Left lung (tissue), 4 donors: ENCODE measurements at regions not wholly inside any gene's neighbourhood (a gene's known extent, or its start where the extent isn't known, plus 50 kb on each side); places are given as distances from the start of the nearest gene placed in this dataset.
"Not testable (repeated sequence)": the region's sequence is repeated elsewhere in the genome, so short reads cannot be mapped to it uniquely, and the experiment has no call there.

ENCODE experiments used
- ATAC-seq: fragments of 200-7000 bp; cut with Tn5 transposase; one replicate; pipeline ENCODE4 v1.9.1; 2020; ENCODE audit warnings: moderate library complexity
- DNase-seq, 4 donors: peaks; one replicate each; pipeline ENCODE4 v3.0.0-alpha.2; 2013 to 2020
- H3K27ac ChIP-seq, 2 donors: fragments of 200-600 bp; sonication (generic) in 1 of 2; one replicate each; pipeline versions ENCODE4 v1.5.0 to v1.8.0; 2020 to 2021
- H3K27me3 ChIP-seq, 2 donors: fragments of 200-600 bp; sonication (generic) in 1 of 2; one replicate each; pipeline versions ENCODE4 v1.5.0 to v1.8.0; 2020 to 2021
- H3K36me3 ChIP-seq, 2 donors: fragments of 200-600 bp; sonication (generic) in 1 of 2; one replicate each; pipeline versions ENCODE4 v1.5.0 to v1.8.0; 2020 to 2021
- H3K4me1 ChIP-seq, 2 donors: fragments of 200-600 bp; one replicate each; pipeline ENCODE4 v1.8.0; 2021
- H3K4me3 ChIP-seq, 2 donors: fragments of 200-600 bp; sonication (generic) in 1 of 2; one replicate each; pipeline versions ENCODE4 v1.5.0 to v1.8.0; 2020 to 2021; ENCODE audit warnings: mild to moderate bottlenecking in 1 of 2
- H3K9me3 ChIP-seq, 2 donors: fragments of 200-600 bp; sonication (generic) in 1 of 2; one replicate each; pipeline versions ENCODE4 v1.5.0 to v1.8.0; 2020 to 2021
- intact Hi-C, 2 donors: fragments of 100-400 bp; cut with DNase I; formaldehyde crosslinking; loops; one replicate each; pipeline versions ENCODE4 v1.11.2 to v1.14.2; 2022
- TF ChIP-seq, protein P1 (sequence below), 2 donors: fragments of 200-600 bp; sonication (generic) in 1 of 2; IDR thresholded peaks; one replicate each; pipeline versions ENCODE4 v1.5.0 to v1.8.0; 2021; ENCODE audit warnings: antibody characterized with exemption in 2 of 2
- donor health status: DM: no; HTN: yes; CAD: no.
- donor health status: DM: no; HTN: no; CAD: no.

DNA sequence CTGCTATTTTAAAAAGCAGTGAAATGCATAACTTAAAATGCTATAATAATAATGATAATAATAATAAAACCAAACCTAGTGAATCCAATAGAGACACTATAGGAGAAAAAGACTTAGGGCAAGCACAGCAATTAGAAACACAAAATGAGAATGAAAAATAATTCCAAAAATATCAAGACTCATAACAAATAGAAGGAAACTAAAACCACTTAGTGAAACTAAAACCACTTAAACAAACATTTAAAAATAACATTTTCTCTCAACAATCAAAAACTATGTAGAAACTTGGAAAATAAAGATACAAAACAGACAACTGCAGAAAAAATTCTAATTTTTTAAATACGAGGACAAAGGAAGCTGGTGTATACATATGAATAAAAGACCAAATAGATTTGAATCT lies 655.2 kb upstream of the NRG3 start:
- H3K36me3 ChIP-seq = no peaks in the 10 kb centered on the region
- intact Hi-C loops = no loop called here
- ATAC-seq = no peak
- H3K27me3 ChIP-seq = no peaks in the 10 kb centered on the region
- H3K4me3 ChIP-seq = no peak overlapping the region
- H3K9me3 ChIP-seq = no peaks in the 10 kb centered on the region
- DNase-seq = no peak
- H3K4me1 ChIP-seq = no peaks in the 10 kb centered on the region
- no peak overlapping the region for H3K27ac ChIP-seq
- TF ChIP-seq, protein P1, sequence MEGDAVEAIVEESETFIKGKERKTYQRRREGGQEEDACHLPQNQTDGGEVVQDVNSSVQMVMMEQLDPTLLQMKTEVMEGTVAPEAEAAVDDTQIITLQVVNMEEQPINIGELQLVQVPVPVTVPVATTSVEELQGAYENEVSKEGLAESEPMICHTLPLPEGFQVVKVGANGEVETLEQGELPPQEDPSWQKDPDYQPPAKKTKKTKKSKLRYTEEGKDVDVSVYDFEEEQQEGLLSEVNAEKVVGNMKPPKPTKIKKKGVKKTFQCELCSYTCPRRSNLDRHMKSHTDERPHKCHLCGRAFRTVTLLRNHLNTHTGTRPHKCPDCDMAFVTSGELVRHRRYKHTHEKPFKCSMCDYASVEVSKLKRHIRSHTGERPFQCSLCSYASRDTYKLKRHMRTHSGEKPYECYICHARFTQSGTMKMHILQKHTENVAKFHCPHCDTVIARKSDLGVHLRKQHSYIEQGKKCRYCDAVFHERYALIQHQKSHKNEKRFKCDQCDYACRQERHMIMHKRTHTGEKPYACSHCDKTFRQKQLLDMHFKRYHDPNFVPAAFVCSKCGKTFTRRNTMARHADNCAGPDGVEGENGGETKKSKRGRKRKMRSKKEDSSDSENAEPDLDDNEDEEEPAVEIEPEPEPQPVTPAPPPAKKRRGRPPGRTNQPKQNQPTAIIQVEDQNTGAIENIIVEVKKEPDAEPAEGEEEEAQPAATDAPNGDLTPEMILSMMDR (IDR thresholded peaks at IDR 0.05) = no peak

DNA sequence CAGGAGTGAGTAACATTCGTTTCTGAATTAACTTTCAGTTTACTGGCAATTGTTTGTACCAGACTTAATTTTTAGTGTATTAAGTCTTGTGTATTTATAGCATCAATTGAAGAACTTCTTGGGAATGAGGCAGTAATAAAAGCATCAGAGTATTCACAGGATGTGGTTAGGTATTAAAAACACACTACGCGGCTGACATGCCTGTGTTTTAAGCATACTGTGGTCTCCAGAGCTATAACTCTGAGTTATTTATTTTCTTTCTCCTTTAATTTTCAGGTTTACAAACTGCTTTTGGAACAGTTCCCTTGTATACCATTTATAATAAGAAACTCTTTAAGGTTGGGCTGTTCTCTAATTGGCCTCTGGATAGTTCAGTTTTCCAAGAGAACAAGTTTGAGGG lies 626.1 kb upstream of the NRG3 start:
- ATAC-seq (no peak), DNase-seq (no peak)
- Histone ChIP-seq H3K27me3 (no peaks in the 10 kb centered on the region), H3K9me3 (no peaks in the 10 kb centered on the region), H3K4me3 (no peak overlapping the region), H3K4me1 (no peaks in the 10 kb centered on the region), H3K27ac (no peak overlapping the region), H3K36me3 (no peaks in the 10 kb centered on the region)
- TF ChIP-seq, protein P1 (IDR thresholded peaks at IDR 0.05) = no peak
- intact Hi-C loops = no loop called here

DNA sequence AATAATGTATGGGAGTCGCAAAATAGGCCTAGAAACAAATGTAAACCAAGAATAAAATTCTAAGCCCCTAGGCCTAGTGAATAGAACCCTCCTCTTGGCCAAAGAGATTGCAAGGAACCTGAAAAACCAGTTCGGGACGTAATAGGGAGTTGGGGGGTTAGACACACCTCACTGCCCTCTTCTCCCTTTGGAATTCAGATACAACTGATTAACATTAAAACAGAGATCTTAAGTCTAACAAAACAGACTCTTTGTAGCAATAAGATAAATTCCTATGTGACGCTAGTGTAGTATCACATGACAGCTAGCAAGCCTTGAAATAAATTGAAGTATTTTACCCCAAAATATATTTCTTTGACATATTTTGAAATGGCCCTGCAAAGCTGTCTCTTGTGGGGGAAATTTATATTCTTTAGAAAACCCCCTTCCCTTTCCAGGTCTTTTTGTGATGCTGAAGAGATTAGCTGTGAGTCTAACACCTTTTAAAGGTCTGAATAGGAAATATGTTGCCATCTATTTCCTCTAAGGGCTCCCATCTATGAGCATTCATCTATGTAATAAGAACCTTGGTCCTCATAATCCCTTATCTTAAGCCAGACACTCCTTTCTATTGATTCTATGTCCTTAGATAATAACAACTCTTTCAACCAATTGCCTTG lies 623.4 kb upstream of the NRG3 start:
- no peak overlapping the region for H3K4me3 ChIP-seq
- TF ChIP-seq, protein P1 (IDR thresholded peaks at IDR 0.05) = no peak
- intact Hi-C loops = no loop called here

DNA sequence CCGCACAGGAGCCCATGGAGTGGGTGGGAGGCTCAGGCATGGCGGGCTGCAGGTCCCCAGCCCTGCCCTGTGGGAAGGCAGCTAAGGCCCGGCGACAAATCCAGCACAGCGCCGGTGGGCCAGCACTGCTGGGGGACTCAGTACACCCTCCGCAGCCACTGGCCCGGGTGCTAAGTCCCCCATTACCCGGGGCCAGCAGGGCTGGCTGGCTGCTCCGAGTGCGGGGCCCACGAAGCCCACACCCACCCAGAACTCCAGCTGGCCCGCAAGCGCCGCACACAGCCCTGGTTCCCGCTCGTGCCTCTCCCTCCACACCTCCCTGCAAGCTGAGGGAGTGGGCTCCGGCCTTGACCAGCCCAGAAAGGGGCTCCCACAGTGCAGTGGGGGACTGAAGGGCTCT lies 610.0 kb upstream of the NRG3 start:
- intact Hi-C loops, H3K27me3 ChIP-seq, H3K9me3 ChIP-seq, H3K27ac ChIP-seq, H3K36me3 ChIP-seq, H3K4me3 ChIP-seq, H3K4me1 ChIP-seq, ATAC-seq: not testable (repeated sequence)
- DNase-seq = peak in 1 of 4 donors; percentile 54

More for the DNA sequence above, 623.4 kb upstream of the NRG3 start:
- no peaks in the 10 kb centered on the region for H3K4me1 ChIP-seq
- ATAC-seq (no peak), DNase-seq (peak in 2 of 4 donors; percentile 2 to 31)
- no peaks in the 10 kb centered on the region for H3K36me3 ChIP-seq
- H3K27ac ChIP-seq = no peak overlapping the region
- H3K27me3 ChIP-seq = no peaks in the 10 kb centered on the region
- H3K9me3 ChIP-seq = no peaks in the 10 kb centered on the region

DNA sequence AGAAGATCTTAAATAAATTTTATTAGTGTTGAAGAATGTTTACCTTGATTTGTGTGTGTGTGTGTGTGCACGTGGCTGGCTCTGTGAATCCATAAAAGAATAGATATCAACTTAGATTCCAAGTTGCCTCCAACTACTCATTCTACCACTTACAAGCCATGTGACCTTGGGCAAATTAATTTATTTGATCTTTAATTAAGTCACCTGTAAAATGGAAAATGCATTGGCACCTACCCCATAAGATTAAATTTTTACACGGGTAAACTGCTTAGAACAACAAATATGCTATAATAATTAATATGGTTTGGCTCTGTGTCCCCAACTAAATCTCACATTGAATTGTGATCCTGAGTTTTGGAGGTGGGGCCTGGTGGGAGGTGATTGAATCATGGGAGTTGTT lies 604.9 kb upstream of the NRG3 start:
- Histone ChIP-seq H3K4me1 (no peaks in the 10 kb centered on the region), H3K36me3 (no peaks in the 10 kb centered on the region), H3K9me3 (peaks cover 0 to 5% of the 10 kb centered on the region in 2 donors), H3K27me3 (no peaks in the 10 kb centered on the region), H3K4me3 (no peak overlapping the region), H3K27ac (no peak overlapping the region)
- ATAC-seq (no peak), DNase-seq (no peak)
- intact Hi-C loops = no loop called here
- TF ChIP-seq, protein P1 (IDR thresholded peaks at IDR 0.05) = no peak
